Astrocyte (in vitro differentiated cells and primary cell): ENCODE measurements at regions not wholly inside any gene's neighbourhood (a gene's known extent, or its start where the extent isn't known, plus 50 kb on each side); places are given as distances from the start of the nearest gene placed in this dataset.
A peak's percentile ranks its signal among the peaks of the same experiment; 100 is the strongest.

Experiments used
- DNase-seq: peaks from one replicate; pipeline ENCODE4 v3.0.0-alpha.2; 2010; ENCODE audit warnings: low read depth
- FAIRE-seq: peaks from 2 replicates; lab custom pipeline; 2011; peaks lifted over from hg19 to GRCh38; lab: Jason Lieb, UNC
- H2AFZ ChIP-seq: 2 replicates; pipeline ENCODE4 v1.6.0; 2012; ENCODE audit warnings: low read depth, low read length, inconsistent platforms
- H3K27ac ChIP-seq: 2 replicates; pipeline ENCODE4 v1.5.1; 2011; ENCODE audit warnings: low read depth, low read length, inconsistent platforms
- H3K27me3 ChIP-seq: 2 replicates; pipeline ENCODE4 v1.6.0; 2011; ENCODE audit warnings: low read length, inconsistent platforms; ENCODE audit not compliant: insufficient read depth
- H3K36me3 ChIP-seq: 2 replicates; pipeline ENCODE4 v1.5.1; 2011; ENCODE audit warnings: low read length, inconsistent platforms; ENCODE audit not compliant: insufficient read depth
- H3K4me1 ChIP-seq: 2 replicates; pipeline ENCODE4 v1.5.1; 2011; ENCODE audit warnings: low read length, inconsistent platforms; ENCODE audit not compliant: insufficient read depth
- H3K4me2 ChIP-seq: 2 replicates; pipeline ENCODE4 v1.6.0; 2012; ENCODE audit warnings: low read length, inconsistent platforms
- H3K4me3 ChIP-seq: 2 replicates; pipeline ENCODE4 v1.5.1; 2011; ENCODE audit warnings: low read depth, mild to moderate bottlenecking, low read length, inconsistent platforms; ENCODE audit not compliant: insufficient read depth
- H3K79me2 ChIP-seq: 2 replicates; pipeline ENCODE4 v1.6.0; 2012; ENCODE audit warnings: mild to moderate bottlenecking, low read length, inconsistent platforms; ENCODE audit not compliant: insufficient read depth
- H3K9ac ChIP-seq: 2 replicates; pipeline ENCODE4 v1.6.0; 2012; ENCODE audit warnings: mild to moderate bottlenecking, low read length, inconsistent platforms
- H3K9me3 ChIP-seq: 2 replicates; pipeline ENCODE4 v1.5.1; 2012; ENCODE audit warnings: low read depth, mild to moderate bottlenecking, low read length, inconsistent platforms; ENCODE audit not compliant: insufficient read depth
- H4K20me1 ChIP-seq: 2 replicates; pipeline ENCODE4 v1.6.0; 2012; ENCODE audit warnings: low read length, inconsistent platforms; ENCODE audit not compliant: insufficient read depth
- H3K27ac Mint-ChIP-seq: one replicate; pipeline ENCODE4 v1.8.0; 2021; ENCODE audit warnings: mild to moderate bottlenecking, mixed read lengths; ENCODE audit not compliant: unreplicated experiment
- H3K27me3 Mint-ChIP-seq: one replicate; pipeline ENCODE4 v1.8.0; 2021; ENCODE audit warnings: low read depth, mixed read lengths; ENCODE audit not compliant: unreplicated experiment
- H3K36me3 Mint-ChIP-seq: one replicate; pipeline ENCODE4 v1.8.0; 2021; ENCODE audit warnings: low read depth, mixed read lengths; ENCODE audit not compliant: unreplicated experiment
- H3K4me1 Mint-ChIP-seq: one replicate; pipeline ENCODE4 v1.8.0; 2021; ENCODE audit warnings: low read depth, mixed read lengths; ENCODE audit not compliant: unreplicated experiment
- H3K4me3 Mint-ChIP-seq: one replicate; pipeline ENCODE4 v1.8.0; 2021; ENCODE audit warnings: mild to moderate bottlenecking, moderate library complexity, mixed read lengths; ENCODE audit not compliant: unreplicated experiment
- H3K9me3 Mint-ChIP-seq: one replicate; pipeline ENCODE4 v1.8.0; 2021; ENCODE audit warnings: mild to moderate bottlenecking, mixed read lengths; ENCODE audit not compliant: unreplicated experiment
- EZH2 ChIP-seq: IDR thresholded peaks from 2 replicates; pipeline ENCODE4 v1.6.1; 2012; ENCODE audit warnings: mild to moderate bottlenecking, low read length, inconsistent platforms; ENCODE audit not compliant: insufficient read depth
- TF ChIP-seq, protein P1 (sequence below): IDR thresholded peaks from 2 replicates; pipeline ENCODE4 v1.5.1; 2011; ENCODE audit warnings: low read depth, mild to moderate bottlenecking, inconsistent platforms, low read length, moderate library complexity; ENCODE audit not compliant: insufficient read depth

DNA sequence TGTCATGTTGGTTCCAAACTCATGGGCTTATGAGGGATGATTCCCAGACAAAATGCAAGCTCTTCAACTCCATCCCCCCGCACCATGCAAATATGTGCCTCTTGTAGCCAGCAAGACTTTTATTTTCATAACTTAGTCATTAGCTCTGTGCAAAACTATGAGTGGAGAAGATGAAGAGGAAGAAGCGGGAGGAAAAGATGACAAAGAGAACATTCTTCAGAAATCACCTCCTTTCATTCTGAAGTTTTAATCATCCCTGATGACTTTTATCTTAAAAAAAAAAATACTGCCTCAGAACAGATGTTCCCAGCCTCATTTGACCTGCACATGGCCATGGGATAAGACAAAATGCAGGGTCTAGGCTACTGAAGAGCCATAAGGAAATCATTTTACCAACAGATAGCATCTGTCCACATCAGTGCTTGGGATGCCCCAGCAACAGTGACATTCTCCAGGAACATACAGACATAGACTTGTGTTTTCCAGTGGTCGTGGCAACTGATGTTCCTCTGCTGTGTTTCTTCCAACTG is 145.5 kb downstream of the WNT5A start:
- peaks cover 4% of the 10 kb centered on the region for H3K9me3 Mint-ChIP-seq
- no peak overlapping the region for H2AFZ ChIP-seq
- no peaks in the 10 kb centered on the region for H3K9me3 ChIP-seq
- H3K4me1 ChIP-seq: peaks cover 15% of the 10 kb centered on the region
- H3K4me3 ChIP-seq: no peak overlapping the region
- H3K9ac ChIP-seq: no peak overlapping the region
- H3K36me3 ChIP-seq: no peaks in the 10 kb centered on the region
- peaks cover 28% of the 10 kb centered on the region for H3K4me1 Mint-ChIP-seq
- TF ChIP-seq EZH2: no peak
- TF ChIP-seq, protein P1, sequence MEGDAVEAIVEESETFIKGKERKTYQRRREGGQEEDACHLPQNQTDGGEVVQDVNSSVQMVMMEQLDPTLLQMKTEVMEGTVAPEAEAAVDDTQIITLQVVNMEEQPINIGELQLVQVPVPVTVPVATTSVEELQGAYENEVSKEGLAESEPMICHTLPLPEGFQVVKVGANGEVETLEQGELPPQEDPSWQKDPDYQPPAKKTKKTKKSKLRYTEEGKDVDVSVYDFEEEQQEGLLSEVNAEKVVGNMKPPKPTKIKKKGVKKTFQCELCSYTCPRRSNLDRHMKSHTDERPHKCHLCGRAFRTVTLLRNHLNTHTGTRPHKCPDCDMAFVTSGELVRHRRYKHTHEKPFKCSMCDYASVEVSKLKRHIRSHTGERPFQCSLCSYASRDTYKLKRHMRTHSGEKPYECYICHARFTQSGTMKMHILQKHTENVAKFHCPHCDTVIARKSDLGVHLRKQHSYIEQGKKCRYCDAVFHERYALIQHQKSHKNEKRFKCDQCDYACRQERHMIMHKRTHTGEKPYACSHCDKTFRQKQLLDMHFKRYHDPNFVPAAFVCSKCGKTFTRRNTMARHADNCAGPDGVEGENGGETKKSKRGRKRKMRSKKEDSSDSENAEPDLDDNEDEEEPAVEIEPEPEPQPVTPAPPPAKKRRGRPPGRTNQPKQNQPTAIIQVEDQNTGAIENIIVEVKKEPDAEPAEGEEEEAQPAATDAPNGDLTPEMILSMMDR: no peak
- no peak overlapping the region for H3K4me3 Mint-ChIP-seq
- no peaks in the 10 kb centered on the region for H4K20me1 ChIP-seq
- DNase-seq: peak; percentile 65
- no peaks in the 10 kb centered on the region for H3K79me2 ChIP-seq
- H3K27me3 ChIP-seq: no peaks in the 10 kb centered on the region
- peak; percentile 83 for FAIRE-seq
- peaks cover 12% of the 10 kb centered on the region for H3K27me3 Mint-ChIP-seq
- H3K27ac Mint-ChIP-seq: no peak overlapping the region
- peak overlapping the region; percentile 7 for H3K4me2 ChIP-seq
- peak overlapping the region; percentile 68 for H3K27ac ChIP-seq
- H3K36me3 Mint-ChIP-seq: no peaks in the 10 kb centered on the region

DNA sequence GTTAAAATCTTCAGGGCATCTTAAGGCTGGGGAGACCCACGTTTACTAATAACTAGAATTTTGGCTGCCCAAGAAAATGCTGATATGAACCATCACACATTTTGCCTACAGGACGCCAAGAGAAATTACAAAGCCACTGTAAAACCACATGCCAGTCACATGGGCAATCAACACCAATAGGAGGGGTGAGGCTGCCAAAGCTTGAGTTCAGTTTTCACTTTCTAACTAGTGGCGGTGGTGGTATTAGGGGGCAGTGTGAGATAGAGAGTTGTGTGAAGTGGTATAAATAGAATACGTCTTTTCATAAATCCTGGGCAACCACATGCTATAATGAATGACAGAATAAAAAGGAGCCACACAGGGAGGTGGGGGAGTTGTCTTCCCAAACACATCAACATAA is 147.3 kb downstream of the WNT5A start:
- DNase-seq (no peak), FAIRE-seq (no peak)
- no peaks in the 10 kb centered on the region for H3K36me3 Mint-ChIP-seq
- peaks cover 2% of the 10 kb centered on the region for H3K9me3 Mint-ChIP-seq
- no peak overlapping the region for H2AFZ ChIP-seq
- H3K4me3 Mint-ChIP-seq: no peak overlapping the region
- H3K9me3 ChIP-seq: no peaks in the 10 kb centered on the region
- no peaks in the 10 kb centered on the region for H3K79me2 ChIP-seq
- no peaks in the 10 kb centered on the region for H3K36me3 ChIP-seq
- no peak overlapping the region for H3K4me2 ChIP-seq
- no peak overlapping the region for H3K27ac ChIP-seq
- H3K27ac Mint-ChIP-seq: no peak overlapping the region
- H3K4me1 ChIP-seq: peaks cover 15% of the 10 kb centered on the region
- TF ChIP-seq, protein P1: no peak
- TF ChIP-seq EZH2: no peak
- no peak overlapping the region for H3K4me3 ChIP-seq
- no peak overlapping the region for H3K9ac ChIP-seq
- H3K27me3 ChIP-seq: no peaks in the 10 kb centered on the region
- no peaks in the 10 kb centered on the region for H4K20me1 ChIP-seq
- peaks cover 28% of the 10 kb centered on the region for H3K4me1 Mint-ChIP-seq
- H3K27me3 Mint-ChIP-seq: peaks cover 12% of the 10 kb centered on the region

DNA sequence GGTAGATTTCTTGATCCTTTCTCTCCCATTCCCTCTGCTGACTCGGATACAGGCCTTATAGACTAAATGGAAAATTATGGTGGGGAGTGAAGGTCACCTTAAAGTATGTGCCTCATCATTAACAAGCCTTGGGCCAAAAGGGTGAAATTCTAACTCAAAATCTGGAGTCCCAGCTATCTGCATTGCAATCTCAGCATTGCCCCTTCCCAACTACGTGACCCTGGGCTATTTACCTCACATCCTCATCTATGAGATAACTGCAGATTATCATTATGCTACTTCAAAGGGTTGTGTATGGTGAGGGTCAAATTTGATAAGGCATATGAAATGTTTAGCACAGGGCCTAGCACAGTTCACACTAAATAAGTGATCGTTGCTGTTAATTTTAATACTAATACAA is 147.7 kb downstream of the WNT5A start:
- Mint-ChIP-seq H3K4me1 (peaks cover 25% of the 10 kb centered on the region), H3K36me3 (no peaks in the 10 kb centered on the region), H3K27ac (no peak overlapping the region), H3K9me3 (peaks cover 2% of the 10 kb centered on the region), H3K27me3 (peaks cover 12% of the 10 kb centered on the region), H3K4me3 (no peak overlapping the region)
- Histone ChIP-seq H3K36me3 (no peaks in the 10 kb centered on the region), H2AFZ (no peak overlapping the region), H3K4me3 (no peak overlapping the region), H4K20me1 (no peaks in the 10 kb centered on the region), H3K4me1 (peaks cover 16% of the 10 kb centered on the region), H3K27me3 (no peaks in the 10 kb centered on the region), H3K27ac (no peak overlapping the region), H3K4me2 (no peak overlapping the region), H3K9me3 (no peaks in the 10 kb centered on the region), H3K79me2 (no peaks in the 10 kb centered on the region), H3K9ac (no peak overlapping the region)
- FAIRE-seq: no peak
- TF ChIP-seq, protein P1: no peak
- TF ChIP-seq EZH2: no peak
- DNase-seq: no peak
